GM12878 (cell line): ENCODE measurements at regions not wholly inside any gene's neighbourhood (a gene's known extent, or its start where the extent isn't known, plus 50 kb on each side); places are given as distances from the start of the nearest gene placed in this dataset.

Experiments
- CEBPB ChIP-seq, 2 experiments: fragments of 150-350 bp in 1 of 2; IDR thresholded peaks; 2 replicates each; pipeline ENCODE4 v1.6.1; 2012 to 2014; ENCODE audit warnings: low read depth in 2 of 2, low read length in 2 of 2, borderline replicate concordance in 1 of 2, inconsistent platforms in 1 of 2
- CTCF ChIP-seq, 3 experiments: IDR thresholded peaks in 2 of 3; conservative IDR thresholded peaks in 1 of 3; 2 replicates each; pipeline ENCODE4 v1.5.1; 2011; ENCODE audit warnings: low read depth in 3 of 3, low read length in 3 of 3, mild to moderate bottlenecking in 3 of 3, control low read depth in 2 of 3, moderate library complexity in 2 of 3, inconsistent platforms in 1 of 3, mixed read lengths in 1 of 3; ENCODE audit not compliant: control insufficient read depth in 2 of 3, insufficient read depth in 1 of 3; ENCODE audit errors: extremely low read depth in 1 of 3
- MXI1 ChIP-seq: fragments of 150-350 bp; IDR thresholded peaks from 2 replicates; pipeline ENCODE4 v1.6.1; 2011; ENCODE audit warnings: low read depth, mild to moderate bottlenecking, inconsistent platforms, low read length, improper control_type of control experiment
- NFYB ChIP-seq: IDR thresholded peaks from 2 replicates; pipeline ENCODE4 v1.6.1; 2011; ENCODE audit warnings: low read depth, mild to moderate bottlenecking, low read length, improper control_type of control experiment, moderate library complexity; ENCODE audit not compliant: insufficient read depth
- NR2C1 ChIP-seq: fragments of 450-650 bp; IDR thresholded peaks from 2 replicates; pipeline ENCODE4 v1.6.1; 2017; ENCODE audit warnings: antibody characterized with exemption, mild to moderate bottlenecking, moderate library complexity
- USF1 ChIP-seq: IDR thresholded peaks from 2 replicates; pipeline ENCODE4 v1.6.1; 2011; ENCODE audit warnings: borderline replicate concordance, low read depth, mild to moderate bottlenecking, moderate library complexity, mixed read lengths, low read length; ENCODE audit not compliant: insufficient read depth; ENCODE audit errors: extremely low read length

- TF ChIP-seq USF1 (no peak), MXI1 (no peak), NR2C1 (no peak), CEBPB (IDR thresholded peaks at IDR 0.05; ENCODE audit: borderline replicate concordance in 1 of 2, low read depth in 2 of 2, low read length in 2 of 2) (no peak), NFYB (no peak), CTCF (IDR thresholded peaks at IDR 0.05 in 2 of 3, conservative IDR thresholded peaks at IDR 0.05 in 1 of 3; ENCODE audit: control insufficient read depth in 2 of 3, extremely low read depth in 1 of 3, insufficient read depth in 1 of 3, low read depth in 3 of 3, low read length in 3 of 3) (no peak)
These were observed 109.1 kb upstream of the ERRFI1 start for GRCh38 chr1:8135250-8135649.
